Spleen (tissue), 11 donors: ENCODE measurements at regions not wholly inside any gene's neighbourhood (a gene's known extent, or its start where the extent isn't known, plus 50 kb on each side); places are given as distances from the start of the nearest gene placed in this dataset.

Experiments used
- DNase-seq: peaks from one replicate; pipeline ENCODE4 v3.0.0-alpha.2; 2020
- H3K27ac ChIP-seq, 8 donors: fragments of 200-600 bp; sonication (generic) in 7 of 8; 1 replicate in 4 of 8; 2 replicates in 4 of 8; pipeline versions ENCODE4 v1.5.0 to v1.8.0; 2016 to 2021; ENCODE audit warnings: inconsistent platforms in 4 of 8, mild to moderate bottlenecking in 4 of 8, moderate library complexity in 1 of 8
- H3K27me3 ChIP-seq, 7 donors: fragments of 200-600 bp; sonication (generic) in 6 of 7; replicated peaks in 1 of 7; 1 replicate in 4 of 7; 2 replicates in 3 of 7; pipeline versions ENCODE4 v1.5.0 to v1.8.0; 2016 to 2021; ENCODE audit warnings: inconsistent platforms in 3 of 7, mild to moderate bottlenecking in 1 of 7
- H3K36me3 ChIP-seq, 6 donors: fragments of 200-600 bp; sonication (generic) in 5 of 6; 1 replicate in 4 of 6; 2 replicates in 2 of 6; pipeline versions ENCODE4 v1.5.0 to v1.8.0; 2016 to 2021; ENCODE audit warnings: inconsistent platforms in 2 of 6
- H3K4me1 ChIP-seq, 6 donors: fragments of 200-600 bp; sonication (generic) in 5 of 6; 1 replicate in 3 of 6; 2 replicates in 3 of 6; pipeline versions ENCODE4 v1.5.0 to v1.8.0; 2016 to 2021; ENCODE audit warnings: inconsistent platforms in 3 of 6
- H3K4me3 ChIP-seq, 8 donors: fragments of 200-600 bp; sonication (generic) in 7 of 8; 1 replicate in 4 of 8; 2 replicates in 4 of 8; pipeline versions ENCODE4 v1.5.0 to v1.8.0; 2016 to 2021; ENCODE audit warnings: inconsistent platforms in 4 of 8, mild to moderate bottlenecking in 4 of 8, moderate library complexity in 2 of 8
- H3K9me3 ChIP-seq, 8 donors: fragments of 200-600 bp; sonication (generic) in 7 of 8; 1 replicate in 4 of 8; 2 replicates in 4 of 8; pipeline versions ENCODE4 v1.5.0 to v1.8.0; 2016 to 2021; ENCODE audit warnings: inconsistent platforms in 4 of 8
- CTCF ChIP-seq, 11 experiments: fragments of 200-600 bp in 7 of 11; fragments of 450-650 bp in 4 of 11; sonication (generic) in 4 of 11; IDR thresholded peaks in 8 of 11; conservative IDR thresholded peaks in 3 of 11; 1 replicate in 7 of 11; 2 replicates in 4 of 11; pipeline versions ENCODE4 v1.4.0 to v1.8.0; 2016 to 2021; ENCODE audit warnings: antibody characterized with exemption in 11 of 11, inconsistent platforms in 4 of 11, mild to moderate bottlenecking in 1 of 11
- POLR2A ChIP-seq, 3 donors: fragments of 450-650 bp; IDR thresholded peaks; one replicate each; pipeline ENCODE4 v1.5.1; 2017; ENCODE audit warnings: antibody characterized with exemption in 3 of 3, mild to moderate bottlenecking in 1 of 3
- POLR2AphosphoS5 ChIP-seq, 3 donors: sonication (generic); formaldehyde crosslinking; IDR thresholded peaks; one replicate each; pipeline ENCODE4 v1.5.1; 2017; ENCODE audit warnings: antibody characterized with exemption in 3 of 3
- WGBS, 5 donors: extraction: QIAGEN DNeasy Blood & Tissue Kit in 3 of 5; methylation state at CpG; one replicate each; pipeline versions ENCODE4 v1.1.5 to v1.1.7; 2013 to 2018; 5-methylcytosine and 5-hydroxymethylcytosine counted together
- intact Hi-C: fragments of 100-400 bp; cut with DNase I; formaldehyde crosslinking; loops from one replicate; pipeline ENCODE4 v1.15.0; 2023; ENCODE audit warnings: low total_unique reads
- donor health status: healthy with polysubstance abuse.
- donor health status: DM: no; HTN: no; CAD: no; lungs with moderate emphysema.
- donor health status: DM: no; HTN: no; CAD: no.
- donor health status: Bipolar disorder and iron deficiency.
- donor health status: healthy.
- donor health status: DM: no; HTN: no; CAD: no.
- donor health status: DM: yes; HTN: yes; CAD: no.

DNA sequence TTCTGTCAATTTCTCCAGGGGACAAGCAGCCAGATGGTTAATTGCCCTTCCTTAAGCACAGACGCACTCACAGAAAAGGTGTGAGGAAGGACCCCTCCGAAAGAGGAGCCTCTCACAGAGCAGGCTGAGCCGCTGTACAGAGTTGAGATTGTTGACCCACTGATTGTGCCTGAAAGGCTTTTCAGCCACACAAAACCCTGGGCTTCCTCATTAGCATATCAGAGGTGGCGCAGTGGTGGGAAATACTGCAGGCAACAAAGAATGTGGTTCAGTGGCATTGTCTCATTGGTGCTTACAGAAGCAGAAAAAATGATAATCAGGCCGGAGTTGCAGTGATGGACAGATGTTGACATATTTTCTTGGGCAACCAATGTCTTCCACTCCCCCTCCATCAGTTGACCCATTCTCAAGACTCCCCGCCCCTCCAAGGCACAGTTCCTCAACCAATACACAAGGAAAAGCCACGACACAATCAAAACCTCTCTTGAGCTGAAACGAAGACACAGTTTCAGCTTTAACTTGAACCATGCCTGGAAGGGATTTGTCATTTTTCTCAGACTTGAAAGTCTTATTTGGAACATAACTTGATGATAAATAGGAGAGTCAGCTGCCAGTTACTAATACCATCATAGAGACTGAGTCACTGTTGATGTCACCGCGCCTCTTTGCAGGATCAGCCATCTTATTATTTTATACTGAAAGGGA lies 53.1 kb downstream of the ATXN3L start:
- H3K4me3 ChIP-seq, result no peak overlapping the region
- WGBS, 5 donors, result 80 to 95% (median 88%) methylated on average over 9 to 10 of the region's 10 CpGs
- intact Hi-C loops, result no loop called here

GRCh38 chrX:13265549-13266132 lies 54.2 kb downstream of the ATXN3L start:
- Histone ChIP-seq H3K4me1 (no peaks in the 10 kb centered on the region), H3K4me3 (no peak overlapping the region)
- intact Hi-C loops, result no loop called here

More for the DNA sequence above, 53.1 kb downstream of the ATXN3L start:
- peaks cover 0 to 6% (median 0%) of the 10 kb centered on the region in 8 donors for H3K9me3 ChIP-seq
- H3K4me1 ChIP-seq, result no peaks in the 10 kb centered on the region
- DNase-seq, result no peak
- no peak for TF ChIP-seq POLR2A (IDR thresholded peaks at IDR 0.05)
- TF ChIP-seq POLR2AphosphoS5 (IDR thresholded peaks at IDR 0.05), result no peak
- no peak overlapping the region for H3K27ac ChIP-seq
- no peaks in the 10 kb centered on the region for H3K36me3 ChIP-seq
- peaks cover 0 to under 1% (median 0%) of the 10 kb centered on the region in 7 donors for H3K27me3 ChIP-seq

DNA sequence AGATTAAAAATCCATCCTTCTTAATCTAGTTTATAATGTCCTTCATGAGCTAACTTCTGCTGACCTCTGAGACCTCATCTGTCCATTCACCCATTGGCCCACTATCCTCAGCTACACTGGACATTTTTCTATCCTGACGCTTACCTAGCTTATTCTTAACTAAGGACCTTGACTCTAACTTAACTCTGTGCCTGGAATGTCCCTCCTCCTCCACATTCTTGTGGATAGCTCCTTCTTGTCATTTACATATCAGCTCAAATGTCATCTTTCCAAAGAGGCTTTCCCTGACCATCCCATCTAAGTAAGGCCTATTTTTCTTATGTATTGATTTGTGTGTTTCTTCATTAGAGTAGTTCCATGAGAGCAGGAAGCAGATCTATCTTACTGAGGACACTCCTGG lies 54.7 kb downstream of the ATXN3L start:
- intact Hi-C loops, result no loop called here
- no peaks in the 10 kb centered on the region for H3K4me1 ChIP-seq
- 74 to 96% (median 86%) methylated on average over 1 of the region's 1 CpG for WGBS, 5 donors
- H3K27me3 ChIP-seq, result peaks cover 0 to 4% (median 0%) of the 10 kb centered on the region in 7 donors
- TF ChIP-seq POLR2A (IDR thresholded peaks at IDR 0.05) (no peak), POLR2AphosphoS5 (IDR thresholded peaks at IDR 0.05) (no peak), CTCF (IDR thresholded peaks at IDR 0.05 in 8 of 11, conservative IDR thresholded peaks at IDR 0.05 in 3 of 11) (no peak)
- no peak for DNase-seq
- H3K4me3 ChIP-seq, result no peak overlapping the region
- H3K9me3 ChIP-seq, result peaks cover 0 to 6% (median 0%) of the 10 kb centered on the region in 8 donors
- H3K27ac ChIP-seq, result no peak overlapping the region
- H3K36me3 ChIP-seq, result no peaks in the 10 kb centered on the region

More at GRCh38 chrX:13265549-13266132, 54.2 kb downstream of the ATXN3L start:
- Histone ChIP-seq H3K9me3 (peaks cover 0 to 6% (median 0%) of the 10 kb centered on the region in 8 donors), H3K36me3 (no peaks in the 10 kb centered on the region), H3K27me3 (peaks cover 0 to 4% (median 0%) of the 10 kb centered on the region in 7 donors), H3K27ac (no peak overlapping the region)
- TF ChIP-seq CTCF (IDR thresholded peaks at IDR 0.05 in 8 of 11, conservative IDR thresholded peaks at IDR 0.05 in 3 of 11) (no peak), POLR2A (IDR thresholded peaks at IDR 0.05) (no peak), POLR2AphosphoS5 (IDR thresholded peaks at IDR 0.05) (no peak)
- 75 to 92% (median 87%) methylated on average over 4 of the region's 4 CpGs for WGBS, 5 donors
- no peak for DNase-seq

GRCh38 chrX:13263560-13264251 lies 56.1 kb downstream of the ATXN3L start:
- peak overlapping the region in 6 of 8 donors; percentile 11 to 54 (median 46) for H3K27ac ChIP-seq
- peaks cover 0 to 4% (median 0%) of the 10 kb centered on the region in 7 donors for H3K27me3 ChIP-seq
- peaks cover 0 to 6% (median 0%) of the 10 kb centered on the region in 8 donors for H3K9me3 ChIP-seq
- H3K4me3 ChIP-seq, result no peak overlapping the region
- intact Hi-C loops, result no loop called here
- H3K4me1 ChIP-seq, result no peaks in the 10 kb centered on the region
- WGBS, 5 donors, result 71 to 82% (median 75%) methylated on average over 6 of the region's 6 CpGs
- TF ChIP-seq POLR2AphosphoS5 (IDR thresholded peaks at IDR 0.05), result no peak
- no peak for TF ChIP-seq POLR2A (IDR thresholded peaks at IDR 0.05)
- no peaks in the 10 kb centered on the region for H3K36me3 ChIP-seq
- no peak for DNase-seq
